ENCODE measurements at regions not wholly inside any gene's neighbourhood (a gene's known extent, or its start where the extent isn't known, plus 50 kb on each side); places are given as distances from the start of the nearest gene placed in this dataset.

DNA sequence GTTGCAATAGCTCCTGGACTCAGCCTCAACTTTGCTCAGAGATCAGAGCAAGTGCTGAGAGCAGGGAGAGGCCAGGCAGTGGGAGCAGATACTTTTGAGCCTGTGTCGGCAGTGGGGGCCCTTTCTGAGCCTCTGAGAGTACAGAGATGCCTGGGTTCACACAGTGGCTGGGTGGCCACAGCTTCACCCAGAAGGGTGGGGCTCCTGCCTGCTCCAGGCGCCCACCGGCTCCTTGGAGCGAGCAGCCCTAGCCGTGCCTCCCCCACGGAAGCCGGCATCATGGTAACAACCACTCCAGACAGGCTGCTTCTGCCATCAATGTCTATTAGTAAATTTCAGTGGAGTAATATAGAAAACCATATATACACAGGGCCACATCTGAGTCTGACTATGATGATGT lies 619.2 kb upstream of the SETBP1 start:
- no peak for DNase-seq
- TF ChIP-seq POLR2A (IDR thresholded peaks at IDR 0.05): no peak
- TF ChIP-seq, protein P1, sequence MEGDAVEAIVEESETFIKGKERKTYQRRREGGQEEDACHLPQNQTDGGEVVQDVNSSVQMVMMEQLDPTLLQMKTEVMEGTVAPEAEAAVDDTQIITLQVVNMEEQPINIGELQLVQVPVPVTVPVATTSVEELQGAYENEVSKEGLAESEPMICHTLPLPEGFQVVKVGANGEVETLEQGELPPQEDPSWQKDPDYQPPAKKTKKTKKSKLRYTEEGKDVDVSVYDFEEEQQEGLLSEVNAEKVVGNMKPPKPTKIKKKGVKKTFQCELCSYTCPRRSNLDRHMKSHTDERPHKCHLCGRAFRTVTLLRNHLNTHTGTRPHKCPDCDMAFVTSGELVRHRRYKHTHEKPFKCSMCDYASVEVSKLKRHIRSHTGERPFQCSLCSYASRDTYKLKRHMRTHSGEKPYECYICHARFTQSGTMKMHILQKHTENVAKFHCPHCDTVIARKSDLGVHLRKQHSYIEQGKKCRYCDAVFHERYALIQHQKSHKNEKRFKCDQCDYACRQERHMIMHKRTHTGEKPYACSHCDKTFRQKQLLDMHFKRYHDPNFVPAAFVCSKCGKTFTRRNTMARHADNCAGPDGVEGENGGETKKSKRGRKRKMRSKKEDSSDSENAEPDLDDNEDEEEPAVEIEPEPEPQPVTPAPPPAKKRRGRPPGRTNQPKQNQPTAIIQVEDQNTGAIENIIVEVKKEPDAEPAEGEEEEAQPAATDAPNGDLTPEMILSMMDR (IDR thresholded peaks at IDR 0.05): no peak
- Histone ChIP-seq H3K4me3 (no peak overlapping the region), H3K27ac (no peak overlapping the region), H3K4me1 (peaks cover 7% of the 10 kb centered on the region), H3K9me3 (no peaks in the 10 kb centered on the region), H3K27me3 (no peaks in the 10 kb centered on the region), H3K36me3 (ENCODE audit: low read depth, missing control alignments) (no peaks in the 10 kb centered on the region)
- intact Hi-C loops (cut with DNase I; ENCODE audit: low total_unique reads): no loop called here
- WGBS, 2 donors: 90 to 98% methylated on average over 7 of the region's 7 CpGs

GRCh38 chr18:44062345-44062744 lies 618.3 kb upstream of the SETBP1 start:
- no peaks in the 10 kb centered on the region for H3K27me3 ChIP-seq
- H3K9me3 ChIP-seq: no peaks in the 10 kb centered on the region
- H3K36me3 ChIP-seq (ENCODE audit: low read depth, missing control alignments): no peaks in the 10 kb centered on the region
- intact Hi-C loops (cut with DNase I; ENCODE audit: low total_unique reads): no loop called here
- TF ChIP-seq, protein P1 (IDR thresholded peaks at IDR 0.05): no peak
- no peak for TF ChIP-seq POLR2A (IDR thresholded peaks at IDR 0.05)
- 90 to 93% methylated on average over 4 of the region's 4 CpGs for WGBS, 2 donors
- no peak overlapping the region for H3K4me3 ChIP-seq
- H3K4me1 ChIP-seq: peaks cover 7% of the 10 kb centered on the region
- no peak overlapping the region for H3K27ac ChIP-seq
- DNase-seq: no peak

DNA sequence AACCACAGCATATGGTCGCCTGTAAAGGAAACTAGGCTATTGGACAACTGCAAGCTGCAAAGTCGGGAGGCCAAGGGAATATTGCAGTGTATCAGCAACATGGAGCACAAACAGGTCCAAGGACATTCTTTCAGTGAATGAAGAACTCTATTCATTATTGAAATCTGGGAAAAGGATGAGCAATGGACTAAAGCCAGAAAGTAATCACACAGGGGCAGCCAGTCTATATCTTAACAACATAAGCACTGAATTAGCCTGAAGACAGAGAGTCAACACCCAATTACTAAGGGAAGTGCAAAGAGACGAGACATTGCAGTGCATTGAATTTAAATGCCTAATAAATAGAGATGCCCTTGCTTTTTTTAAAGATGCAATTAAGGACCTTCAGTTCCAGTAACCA lies 615.5 kb upstream of the SETBP1 start:
- intact Hi-C loops (cut with DNase I; ENCODE audit: low total_unique reads): no loop called here
- Histone ChIP-seq H3K4me1 (peaks cover 7% of the 10 kb centered on the region), H3K36me3 (ENCODE audit: low read depth, missing control alignments) (no peaks in the 10 kb centered on the region), H3K9me3 (no peaks in the 10 kb centered on the region), H3K27ac (no peak overlapping the region), H3K27me3 (no peaks in the 10 kb centered on the region), H3K4me3 (no peak overlapping the region)
- TF ChIP-seq, protein P1 (IDR thresholded peaks at IDR 0.05): no peak
- DNase-seq: peak; percentile 17
- 35 to 47% methylated on average over 3 of the region's 3 CpGs for WGBS, 2 donors

- no peak for TF ChIP-seq POLR2A (IDR thresholded peaks at IDR 0.05)
- TF ChIP-seq, protein P1 (IDR thresholded peaks at IDR 0.05): no peak
- no peak overlapping the region for H3K4me3 ChIP-seq
- H3K27me3 ChIP-seq: no peaks in the 10 kb centered on the region
- DNase-seq: no peak
- peaks cover 7% of the 10 kb centered on the region for H3K4me1 ChIP-seq
- H3K27ac ChIP-seq: no peak overlapping the region
- 81 to 98% methylated on average over 1 of the region's 1 CpG for WGBS, 2 donors
- H3K9me3 ChIP-seq: no peaks in the 10 kb centered on the region
- no peaks in the 10 kb centered on the region for H3K36me3 ChIP-seq (ENCODE audit: low read depth, missing control alignments)
- intact Hi-C loops (cut with DNase I; ENCODE audit: low total_unique reads): no loop called here
Observed at GRCh38 chr18:44066541-44066940, 614.1 kb upstream of the SETBP1 start.

DNA sequence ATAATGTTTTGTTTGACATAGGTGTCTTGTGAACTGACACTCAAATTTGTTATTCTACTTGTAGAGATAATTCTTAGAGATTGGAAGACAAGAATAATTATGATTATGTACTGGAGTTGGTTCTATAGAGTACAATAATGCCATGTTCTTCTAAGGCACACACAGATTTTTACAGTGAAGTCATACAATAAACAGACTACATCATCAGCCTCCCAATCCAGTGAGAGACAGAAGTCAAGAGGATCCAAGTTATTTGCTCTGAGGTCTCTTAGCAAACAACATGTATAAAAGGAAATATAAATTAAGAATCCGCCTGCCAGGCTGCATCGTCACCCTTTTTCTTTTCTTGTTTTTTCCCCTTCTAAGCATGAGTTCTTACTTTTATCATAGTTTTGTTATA lies 613.5 kb upstream of the SETBP1 start:
- Histone ChIP-seq H3K9me3 (no peaks in the 10 kb centered on the region), H3K27me3 (no peaks in the 10 kb centered on the region), H3K27ac (no peak overlapping the region), H3K4me3 (no peak overlapping the region), H3K36me3 (ENCODE audit: low read depth, missing control alignments) (no peaks in the 10 kb centered on the region), H3K4me1 (peaks cover 7% of the 10 kb centered on the region)
- no peak for DNase-seq
- TF ChIP-seq, protein P1 (IDR thresholded peaks at IDR 0.05): no peak
- no peak for TF ChIP-seq POLR2A (IDR thresholded peaks at IDR 0.05)
- WGBS, 2 donors: 90 to 97% methylated on average over 2 of the region's 2 CpGs
- intact Hi-C loops (cut with DNase I; ENCODE audit: low total_unique reads): no loop called here
